Fibroblast of lung (primary cell): ENCODE measurements at regions not wholly inside any gene's neighbourhood (a gene's known extent, or its start where the extent isn't known, plus 50 kb on each side); places are given as distances from the start of the nearest gene placed in this dataset.

ENCODE experiments used
- DNase-seq, 2 donors: peaks; one replicate each; pipeline versions ENCODE4 v3.0.0 to v3.0.0-alpha.2; 2010; ENCODE audit warnings: low read depth in 2 of 2
- H2AFZ ChIP-seq: 2 replicates; pipeline ENCODE4 v1.5.1; 2012; ENCODE audit warnings: low read length, control low read depth, inconsistent platforms
- H3K27ac ChIP-seq: 2 replicates; pipeline ENCODE4 v1.5.1; 2011; ENCODE audit warnings: low read length, control low read depth; ENCODE audit not compliant: insufficient read depth
- H3K27me3 ChIP-seq: 2 replicates; pipeline ENCODE4 v1.5.1; 2011; ENCODE audit warnings: mild to moderate bottlenecking, low read length; ENCODE audit not compliant: control insufficient read depth, insufficient read depth
- H3K36me3 ChIP-seq: 2 replicates; pipeline ENCODE4 v1.5.1; 2011; ENCODE audit warnings: low read length; ENCODE audit not compliant: control insufficient read depth, insufficient read depth
- H3K4me1 ChIP-seq: 2 replicates; pipeline ENCODE4 v1.5.1; 2011; ENCODE audit warnings: low read length; ENCODE audit not compliant: control insufficient read depth, insufficient read depth; ENCODE audit errors: extremely low read depth
- H3K4me2 ChIP-seq: 2 replicates; pipeline ENCODE4 v1.5.1; 2011; ENCODE audit warnings: low read length, control low read depth; ENCODE audit not compliant: insufficient read depth; ENCODE audit errors: extremely low read depth
- H3K4me3 ChIP-seq, 4 experiments: fragments of 200-600 bp in 1 of 4; sonication (generic) in 1 of 4; replicated peaks in 1 of 4; 2 replicates each; pipeline ENCODE4 v1.5.1; 2011 to 2016; ENCODE audit warnings: low read length in 4 of 4, low read depth in 3 of 4, mild to moderate bottlenecking in 3 of 4, control low read depth in 2 of 4, inconsistent platforms in 1 of 4, mixed read lengths in 1 of 4; ENCODE audit not compliant: insufficient read depth in 1 of 4; ENCODE audit errors: control extremely low read depth in 1 of 4
- H3K79me2 ChIP-seq: 2 replicates; pipeline ENCODE4 v1.5.1; 2012; ENCODE audit warnings: mild to moderate bottlenecking, low read length, inconsistent platforms; ENCODE audit not compliant: control insufficient read depth, insufficient read depth
- H3K9ac ChIP-seq: 2 replicates; pipeline ENCODE4 v1.5.1; 2011; ENCODE audit warnings: mild to moderate bottlenecking, low read length, control low read depth; ENCODE audit not compliant: insufficient read depth
- H3K9me3 ChIP-seq: 2 replicates; pipeline ENCODE4 v1.5.1; 2012; ENCODE audit warnings: low read depth, low read length; ENCODE audit not compliant: control insufficient read depth, insufficient read depth
- H4K20me1 ChIP-seq: 2 replicates; pipeline ENCODE4 v1.5.1; 2011; ENCODE audit warnings: low read length; ENCODE audit not compliant: control insufficient read depth, insufficient read depth; ENCODE audit errors: extremely low read depth
- CTCF ChIP-seq, 2 donors: IDR thresholded peaks in 1 of 2; conservative IDR thresholded peaks in 1 of 2; 1 replicate in 1 of 2; 2 replicates in 1 of 2; pipeline ENCODE4 v1.5.1; 2011 to 2012; ENCODE audit warnings: low read length in 2 of 2, control low read depth in 1 of 2, inconsistent platforms in 1 of 2, low read depth in 1 of 2, mild to moderate bottlenecking in 1 of 2
- EZH2 ChIP-seq: IDR thresholded peaks from 2 replicates; pipeline ENCODE4 v1.5.1; 2012; ENCODE audit warnings: low read length, control low read depth, mild to moderate bottlenecking; ENCODE audit errors: missing control alignments

GRCh38 chr13:33496336-33496735 is 210.8 kb upstream of the STARD13 start:
- H3K27ac ChIP-seq: no peak overlapping the region
- no peak for DNase-seq
- H3K9me3 ChIP-seq: no peaks in the 10 kb centered on the region
- H3K36me3 ChIP-seq: no peaks in the 10 kb centered on the region
- H3K4me1 ChIP-seq: peaks cover 6% of the 10 kb centered on the region
- no peaks in the 10 kb centered on the region for H3K79me2 ChIP-seq
- H2AFZ ChIP-seq: no peak overlapping the region
- no peaks in the 10 kb centered on the region for H3K27me3 ChIP-seq
- H3K9ac ChIP-seq: no peak overlapping the region
- H3K4me3 ChIP-seq: no peak overlapping the region
- H4K20me1 ChIP-seq: no peaks in the 10 kb centered on the region
- TF ChIP-seq EZH2: no peak
- TF ChIP-seq CTCF (conservative IDR thresholded peaks at IDR 0.05 in 1 of 2, IDR thresholded peaks at IDR 0.05 in 1 of 2; ENCODE audit: low read depth in 1 of 2, low read length in 2 of 2): no peak
- H3K4me2 ChIP-seq: no peak overlapping the region

GRCh38 chr13:33497146-33497845 is 211.7 kb upstream of the STARD13 start:
- Histone ChIP-seq H4K20me1 (no peaks in the 10 kb centered on the region), H3K36me3 (no peaks in the 10 kb centered on the region), H3K27ac (no peak overlapping the region), H3K4me2 (no peak overlapping the region), H3K9me3 (no peaks in the 10 kb centered on the region), H3K79me2 (no peaks in the 10 kb centered on the region), H3K4me1 (peaks cover 6% of the 10 kb centered on the region), H2AFZ (no peak overlapping the region), H3K9ac (no peak overlapping the region), H3K4me3 (no peak overlapping the region), H3K27me3 (no peaks in the 10 kb centered on the region)
- DNase-seq: peak; percentile 54 to 72
- TF ChIP-seq EZH2 (no peak), CTCF (conservative IDR thresholded peaks at IDR 0.05 in 1 of 2, IDR thresholded peaks at IDR 0.05 in 1 of 2; ENCODE audit: low read depth in 1 of 2, low read length in 2 of 2) (no peak)

GRCh38 chr13:33508060-33508459 is 222.5 kb upstream of the STARD13 start:
- Histone ChIP-seq H3K79me2 (no peaks in the 10 kb centered on the region), H3K4me2 (no peak overlapping the region), H2AFZ (no peak overlapping the region), H3K36me3 (no peaks in the 10 kb centered on the region), H3K9me3 (no peaks in the 10 kb centered on the region), H4K20me1 (no peaks in the 10 kb centered on the region), H3K4me3 (no peak overlapping the region), H3K9ac (no peak overlapping the region), H3K27me3 (no peaks in the 10 kb centered on the region), H3K27ac (no peak overlapping the region), H3K4me1 (peaks cover 2% of the 10 kb centered on the region)
- TF ChIP-seq EZH2 (no peak), CTCF (conservative IDR thresholded peaks at IDR 0.05 in 1 of 2, IDR thresholded peaks at IDR 0.05 in 1 of 2; ENCODE audit: low read depth in 1 of 2, low read length in 2 of 2) (no peak)
- no peak for DNase-seq
